ENCODE measurements at regions not wholly inside any gene's neighbourhood (a gene's known extent, or its start where the extent isn't known, plus 50 kb on each side); places are given as distances from the start of the nearest gene placed in this dataset.

GRCh38 chr20:43820731-43821330, 93.8 kb upstream of the TOX2 start:
- no peak for DNase-seq
- H3K4me1 Mint-ChIP-seq (ENCODE audit: low read depth) = peaks cover 8% of the 10 kb centered on the region
- intact Hi-C loops (cut with micrococcal nuclease) = loop anchor here (5.0 kb wide), 1 partner anchor 69 kb away; no protein-coding TSS in a partner anchor
- no peaks in the 10 kb centered on the region for H3K9me3 Mint-ChIP-seq
- H3K36me3 Mint-ChIP-seq (ENCODE audit: low read depth) = no peaks in the 10 kb centered on the region
- H3K4me3 Mint-ChIP-seq = no peak overlapping the region
- H3K27me3 Mint-ChIP-seq (ENCODE audit: low read depth) = no peaks in the 10 kb centered on the region
- no peak overlapping the region for H3K27ac Mint-ChIP-seq
- CTCF ChIA-PET = no interaction called here

GRCh38 chr20:43812216-43812615, 85.4 kb upstream of the GTSF1L start:
- intact Hi-C loops (cut with micrococcal nuclease) = no loop called here
- H3K27ac Mint-ChIP-seq = no peak overlapping the region

DNA sequence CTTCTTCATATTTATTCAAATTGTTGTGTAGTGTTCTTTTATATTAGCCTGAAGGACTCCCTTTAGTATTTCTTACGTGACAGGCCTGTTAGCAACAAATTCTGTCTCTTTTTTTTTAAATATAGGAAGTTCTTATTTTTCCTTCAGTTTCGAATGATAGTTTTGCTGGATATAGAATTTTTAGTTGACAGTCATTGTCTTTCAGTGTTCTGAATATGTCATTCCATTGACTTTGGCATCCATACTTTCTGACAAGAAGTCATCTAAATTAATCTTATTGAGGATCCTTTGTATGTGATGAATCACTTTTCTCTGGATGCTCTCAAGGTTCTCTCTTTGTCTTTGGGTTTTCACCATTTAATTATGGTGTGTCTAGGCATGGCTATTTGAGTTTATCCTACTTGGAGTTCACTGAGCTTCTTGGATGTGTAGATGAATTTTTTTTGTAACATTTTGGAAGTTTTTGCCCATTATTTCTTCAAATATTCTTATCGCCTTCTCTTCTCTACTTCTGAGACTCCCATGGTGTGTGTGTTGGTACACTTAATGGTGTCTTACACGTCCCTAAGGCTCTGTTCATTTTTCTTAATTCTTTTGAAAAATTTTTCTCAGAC, 82.5 kb upstream of the GTSF1L start:
- H3K27ac Mint-ChIP-seq = no peak overlapping the region
- intact Hi-C loops (cut with micrococcal nuclease) = no loop called here
- H3K9me3 Mint-ChIP-seq = peaks cover 19% of the 10 kb centered on the region
- CTCF ChIA-PET = no interaction called here
- H3K4me3 Mint-ChIP-seq = no peak overlapping the region
- H3K4me1 Mint-ChIP-seq (ENCODE audit: low read depth) = no peaks in the 10 kb centered on the region
- H3K27me3 Mint-ChIP-seq (ENCODE audit: low read depth) = peaks cover 3% of the 10 kb centered on the region
- H3K36me3 Mint-ChIP-seq (ENCODE audit: low read depth) = peaks cover 4% of the 10 kb centered on the region
- DNase-seq = no peak

More at GRCh38 chr20:43812216-43812615, 85.4 kb upstream of the GTSF1L start:
- CTCF ChIA-PET = no interaction called here
- no peak for DNase-seq
- Mint-ChIP-seq H3K27me3 (ENCODE audit: low read depth) (peaks cover 3% of the 10 kb centered on the region), H3K36me3 (ENCODE audit: low read depth) (peaks cover 4% of the 10 kb centered on the region), H3K4me1 (ENCODE audit: low read depth) (no peaks in the 10 kb centered on the region), H3K4me3 (no peak overlapping the region), H3K9me3 (peaks cover 19% of the 10 kb centered on the region)

GRCh38 chr20:43804781-43805180, 78.0 kb upstream of the GTSF1L start:
- Mint-ChIP-seq H3K9me3 (peaks cover 13% of the 10 kb centered on the region), H3K4me3 (no peak overlapping the region), H3K27me3 (ENCODE audit: low read depth) (no peaks in the 10 kb centered on the region), H3K36me3 (ENCODE audit: low read depth) (peaks cover 6% of the 10 kb centered on the region), H3K4me1 (ENCODE audit: low read depth) (peaks cover 4% of the 10 kb centered on the region), H3K27ac (no peak overlapping the region)
- CTCF ChIA-PET = no interaction called here
- DNase-seq = no peak
- intact Hi-C loops (cut with micrococcal nuclease) = no loop called here

- H3K9me3 Mint-ChIP-seq = peaks cover 3% of the 10 kb centered on the region
- intact Hi-C loops (cut with micrococcal nuclease) = no loop called here
Observed at GRCh38 chr20:43803276-43803675, 76.5 kb upstream of the GTSF1L start.

GRCh38 chr20:43800186-43800585, 73.4 kb upstream of the GTSF1L start:
- H3K27me3 Mint-ChIP-seq (ENCODE audit: low read depth) = no peaks in the 10 kb centered on the region
- no peak for DNase-seq
- peaks cover 5% of the 10 kb centered on the region for H3K9me3 Mint-ChIP-seq
- no peak overlapping the region for H3K27ac Mint-ChIP-seq
- CTCF ChIA-PET = interaction anchor here (1.1 kb wide), 2 partner anchors 40 to 50 kb away, joined by 3 read pairs; no protein-coding TSS in a partner anchor
- intact Hi-C loops (cut with micrococcal nuclease) = no loop called here
- peaks cover 4% of the 10 kb centered on the region for H3K4me1 Mint-ChIP-seq (ENCODE audit: low read depth)
- H3K4me3 Mint-ChIP-seq = no peak overlapping the region
- peaks cover 2% of the 10 kb centered on the region for H3K36me3 Mint-ChIP-seq (ENCODE audit: low read depth)

More at GRCh38 chr20:43803276-43803675, 76.5 kb upstream of the GTSF1L start:
- DNase-seq = no peak
- peaks cover 2% of the 10 kb centered on the region for H3K36me3 Mint-ChIP-seq (ENCODE audit: low read depth)
- H3K4me3 Mint-ChIP-seq = no peak overlapping the region
- H3K27me3 Mint-ChIP-seq (ENCODE audit: low read depth) = no peaks in the 10 kb centered on the region
- H3K4me1 Mint-ChIP-seq (ENCODE audit: low read depth) = peaks cover 4% of the 10 kb centered on the region
- H3K27ac Mint-ChIP-seq = no peak overlapping the region
- CTCF ChIA-PET = no interaction called here

DNA sequence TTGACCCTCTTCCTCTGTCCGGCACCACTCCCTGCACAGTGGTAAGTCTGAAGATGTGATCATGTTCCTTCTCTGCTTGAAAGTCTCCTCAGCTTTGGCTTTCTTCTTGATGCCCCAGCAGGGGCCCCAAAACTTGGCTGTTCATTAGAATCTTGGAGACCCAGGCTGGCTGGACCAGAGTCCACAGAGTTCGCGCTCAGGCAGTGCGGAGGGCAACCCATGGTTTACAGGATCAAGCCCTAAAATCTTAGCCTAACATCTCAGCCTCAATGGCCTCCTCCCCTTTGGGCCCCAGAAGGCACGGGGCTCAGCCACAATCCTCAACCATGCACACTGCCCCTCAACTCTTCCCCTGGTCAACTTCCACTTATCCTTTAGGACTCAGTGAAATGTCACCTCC, 72.9 kb upstream of the GTSF1L start:
- CTCF ChIA-PET = interaction anchor here (0.9 kb wide), 1 partner anchor 50 kb away, joined by 3 read pairs; no protein-coding TSS in a partner anchor
- Mint-ChIP-seq H3K4me1 (ENCODE audit: low read depth) (peaks cover 4% of the 10 kb centered on the region), H3K9me3 (peaks cover 5% of the 10 kb centered on the region), H3K27me3 (ENCODE audit: low read depth) (no peaks in the 10 kb centered on the region), H3K27ac (no peak overlapping the region), H3K4me3 (no peak overlapping the region), H3K36me3 (ENCODE audit: low read depth) (peaks cover 2% of the 10 kb centered on the region)
- no peak for DNase-seq
- intact Hi-C loops (cut with micrococcal nuclease) = no loop called here

- Mint-ChIP-seq H3K4me3 (no peak overlapping the region), H3K4me1 (ENCODE audit: low read depth) (peaks cover 4% of the 10 kb centered on the region), H3K27ac (no peak overlapping the region), H3K36me3 (ENCODE audit: low read depth) (peaks cover 2% of the 10 kb centered on the region), H3K27me3 (ENCODE audit: low read depth) (no peaks in the 10 kb centered on the region), H3K9me3 (peaks cover 5% of the 10 kb centered on the region)
- intact Hi-C loops (cut with micrococcal nuclease) = no loop called here
- no peak for DNase-seq
- CTCF ChIA-PET = interaction anchor here (0.9 kb wide), 1 partner anchor 49 kb away, joined by 3 read pairs; no protein-coding TSS in a partner anchor
Observed at GRCh38 chr20:43799150-43799711, 72.4 kb upstream of the GTSF1L start.

GRCh38 chr20:43798291-43799149, 71.7 kb upstream of the GTSF1L start:
- Mint-ChIP-seq H3K4me1 (ENCODE audit: low read depth) (peaks cover 4% of the 10 kb centered on the region), H3K27me3 (ENCODE audit: low read depth) (no peaks in the 10 kb centered on the region), H3K27ac (no peak overlapping the region), H3K36me3 (ENCODE audit: low read depth) (peaks cover 2% of the 10 kb centered on the region), H3K4me3 (no peak overlapping the region), H3K9me3 (peaks cover 3% of the 10 kb centered on the region)
- DNase-seq = no peak
- CTCF ChIA-PET = interaction anchor here (0.9 kb wide), 1 partner anchor 48 kb away, joined by 3 read pairs; no protein-coding TSS in a partner anchor
- intact Hi-C loops (cut with micrococcal nuclease) = no loop called here

GRCh38 chr20:43794326-43794725, 67.5 kb upstream of the GTSF1L start:
- H3K4me3 Mint-ChIP-seq = no peak overlapping the region
- H3K36me3 Mint-ChIP-seq (ENCODE audit: low read depth) = no peaks in the 10 kb centered on the region
- H3K27me3 Mint-ChIP-seq (ENCODE audit: low read depth) = peaks cover 5% of the 10 kb centered on the region
- no peaks in the 10 kb centered on the region for H3K4me1 Mint-ChIP-seq (ENCODE audit: low read depth)
- CTCF ChIA-PET = no interaction called here
- no peak for DNase-seq
- intact Hi-C loops (cut with micrococcal nuclease) = no loop called here
- peaks cover 11% of the 10 kb centered on the region for H3K9me3 Mint-ChIP-seq
- H3K27ac Mint-ChIP-seq = no peak overlapping the region

GRCh38 chr20:43789593-43789992, 62.8 kb upstream of the GTSF1L start:
- H3K4me3 Mint-ChIP-seq = no peak overlapping the region
- H3K27me3 Mint-ChIP-seq (ENCODE audit: low read depth) = peaks cover 5% of the 10 kb centered on the region
- no peak overlapping the region for H3K27ac Mint-ChIP-seq
- H3K4me1 Mint-ChIP-seq (ENCODE audit: low read depth) = no peaks in the 10 kb centered on the region
- CTCF ChIA-PET = no interaction called here
- H3K9me3 Mint-ChIP-seq = peaks cover 9% of the 10 kb centered on the region
- DNase-seq = no peak
- no peaks in the 10 kb centered on the region for H3K36me3 Mint-ChIP-seq (ENCODE audit: low read depth)
- intact Hi-C loops (cut with micrococcal nuclease) = no loop called here

- CTCF ChIA-PET = no interaction called here
Observed at GRCh38 chr20:43787937-43788336, 61.1 kb upstream of the GTSF1L start.

More at GRCh38 chr20:43787937-43788336, 61.1 kb upstream of the GTSF1L start:
- Mint-ChIP-seq H3K9me3 (peaks cover 9% of the 10 kb centered on the region), H3K4me3 (no peak overlapping the region), H3K27ac (no peak overlapping the region), H3K36me3 (ENCODE audit: low read depth) (no peaks in the 10 kb centered on the region), H3K27me3 (ENCODE audit: low read depth) (peaks cover 5% of the 10 kb centered on the region), H3K4me1 (ENCODE audit: low read depth) (no peaks in the 10 kb centered on the region)
- intact Hi-C loops (cut with micrococcal nuclease) = no loop called here
- DNase-seq = no peak
